Right atrium auricular region (tissue), 2 donors: ENCODE measurements at regions not wholly inside any gene's neighbourhood (a gene's known extent, or its start where the extent isn't known, plus 50 kb on each side); places are given as distances from the start of the nearest gene placed in this dataset.

ENCODE experiments used
- DNase-seq: peaks from one replicate; pipeline ENCODE4 v3.0.0-alpha.2; 2019; ENCODE audit warnings: low spot score
- H3K27ac ChIP-seq, 2 donors: fragments of 200-600 bp; sonication (generic); 1 replicate in 1 of 2; 2 replicates in 1 of 2; pipeline ENCODE4 v1.5.1; 2016 to 2019
- H3K27me3 ChIP-seq, 2 donors: fragments of 200-600 bp; sonication (generic); one replicate each; pipeline versions ENCODE4 v1.5.1 to v1.6.0; 2017 to 2019
- H3K36me3 ChIP-seq: fragments of 200-600 bp; sonication (generic); one replicate; pipeline ENCODE4 v1.5.1; 2016
- H3K4me1 ChIP-seq, 2 donors: fragments of 200-600 bp; sonication (generic); one replicate each; pipeline versions ENCODE4 v1.5.1 to v1.6.0; 2017 to 2019
- H3K4me3 ChIP-seq, 2 donors: fragments of 200-600 bp; sonication (generic); 1 replicate in 1 of 2; 2 replicates in 1 of 2; pipeline ENCODE4 v1.5.1; 2017 to 2019; ENCODE audit warnings: mild to moderate bottlenecking in 1 of 2, moderate library complexity in 1 of 2
- H3K9me3 ChIP-seq, 2 donors: fragments of 200-600 bp; sonication (generic); one replicate each; pipeline ENCODE4 v1.5.1; 2019
- TF ChIP-seq, protein P1 (sequence below), 2 donors: fragments of 200-600 bp; sonication (generic); IDR thresholded peaks; one replicate each; pipeline ENCODE4 v1.5.1; 2019; ENCODE audit warnings: antibody characterized with exemption in 2 of 2

DNA sequence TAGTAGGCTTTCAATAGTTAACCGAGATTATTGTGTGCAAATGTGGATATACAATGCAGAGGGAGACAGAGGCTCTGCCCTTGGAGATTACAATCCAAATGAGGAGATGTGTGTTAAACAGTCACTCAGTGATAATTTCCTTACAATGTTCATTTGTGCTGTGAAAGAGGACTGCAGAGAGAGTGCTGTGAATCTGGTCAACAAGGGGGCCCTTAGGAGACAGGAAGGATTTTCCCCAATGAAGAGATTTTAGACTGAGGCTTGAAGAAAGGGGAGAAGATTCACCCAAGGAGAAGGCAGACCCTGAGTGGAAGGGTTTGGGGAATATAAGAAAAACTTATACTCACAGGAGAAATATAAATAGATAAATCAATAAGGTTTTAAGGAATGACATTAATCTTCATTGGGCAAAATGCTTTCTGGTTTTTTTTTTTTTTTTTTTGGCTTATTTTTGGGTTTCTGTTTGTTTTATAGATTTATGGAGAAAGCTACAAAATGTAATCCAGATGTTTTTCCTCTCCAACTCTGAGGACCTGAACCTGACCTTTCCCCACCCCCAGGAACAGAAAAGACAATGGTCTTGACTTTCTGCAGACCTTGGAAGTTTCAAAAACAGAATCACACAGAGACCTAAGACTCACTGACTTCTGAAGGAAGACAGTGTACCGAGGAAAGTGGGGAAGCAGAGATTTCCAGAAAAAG lies 151.3 kb upstream of the SERPINE2 start:
- DNase-seq = no peak
- TF ChIP-seq, protein P1, sequence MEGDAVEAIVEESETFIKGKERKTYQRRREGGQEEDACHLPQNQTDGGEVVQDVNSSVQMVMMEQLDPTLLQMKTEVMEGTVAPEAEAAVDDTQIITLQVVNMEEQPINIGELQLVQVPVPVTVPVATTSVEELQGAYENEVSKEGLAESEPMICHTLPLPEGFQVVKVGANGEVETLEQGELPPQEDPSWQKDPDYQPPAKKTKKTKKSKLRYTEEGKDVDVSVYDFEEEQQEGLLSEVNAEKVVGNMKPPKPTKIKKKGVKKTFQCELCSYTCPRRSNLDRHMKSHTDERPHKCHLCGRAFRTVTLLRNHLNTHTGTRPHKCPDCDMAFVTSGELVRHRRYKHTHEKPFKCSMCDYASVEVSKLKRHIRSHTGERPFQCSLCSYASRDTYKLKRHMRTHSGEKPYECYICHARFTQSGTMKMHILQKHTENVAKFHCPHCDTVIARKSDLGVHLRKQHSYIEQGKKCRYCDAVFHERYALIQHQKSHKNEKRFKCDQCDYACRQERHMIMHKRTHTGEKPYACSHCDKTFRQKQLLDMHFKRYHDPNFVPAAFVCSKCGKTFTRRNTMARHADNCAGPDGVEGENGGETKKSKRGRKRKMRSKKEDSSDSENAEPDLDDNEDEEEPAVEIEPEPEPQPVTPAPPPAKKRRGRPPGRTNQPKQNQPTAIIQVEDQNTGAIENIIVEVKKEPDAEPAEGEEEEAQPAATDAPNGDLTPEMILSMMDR (IDR thresholded peaks at IDR 0.05) = no peak
- no peaks in the 10 kb centered on the region for H3K9me3 ChIP-seq
- no peaks in the 10 kb centered on the region for H3K4me1 ChIP-seq
- H3K36me3 ChIP-seq = no peaks in the 10 kb centered on the region
- no peak overlapping the region for H3K27ac ChIP-seq
- H3K27me3 ChIP-seq = no peaks in the 10 kb centered on the region
- H3K4me3 ChIP-seq = no peak overlapping the region

DNA sequence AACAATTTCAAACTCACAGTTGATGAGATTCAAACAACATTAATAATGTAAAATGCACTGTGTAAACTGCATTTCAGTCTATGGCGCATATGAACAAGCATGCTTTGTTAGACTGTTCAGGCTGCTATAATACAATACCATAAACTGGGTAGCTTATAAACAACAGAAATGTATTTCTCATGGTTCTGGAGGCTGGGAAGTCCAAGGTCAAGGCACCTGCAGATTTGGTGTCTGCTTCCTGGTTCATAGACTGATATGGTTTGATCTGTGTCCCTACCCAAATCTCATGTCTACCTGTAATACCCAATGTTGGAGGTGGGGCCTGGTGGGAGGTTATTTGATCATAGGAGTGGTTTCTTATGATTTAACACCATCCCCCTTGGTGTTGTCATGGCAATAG lies 148.1 kb upstream of the SERPINE2 start:
- Histone ChIP-seq H3K9me3 (no peaks in the 10 kb centered on the region), H3K27me3 (no peaks in the 10 kb centered on the region), H3K27ac (no peak overlapping the region), H3K36me3 (no peaks in the 10 kb centered on the region), H3K4me1 (no peaks in the 10 kb centered on the region), H3K4me3 (no peak overlapping the region)
- TF ChIP-seq, protein P1 (IDR thresholded peaks at IDR 0.05) = no peak
- no peak for DNase-seq

DNA sequence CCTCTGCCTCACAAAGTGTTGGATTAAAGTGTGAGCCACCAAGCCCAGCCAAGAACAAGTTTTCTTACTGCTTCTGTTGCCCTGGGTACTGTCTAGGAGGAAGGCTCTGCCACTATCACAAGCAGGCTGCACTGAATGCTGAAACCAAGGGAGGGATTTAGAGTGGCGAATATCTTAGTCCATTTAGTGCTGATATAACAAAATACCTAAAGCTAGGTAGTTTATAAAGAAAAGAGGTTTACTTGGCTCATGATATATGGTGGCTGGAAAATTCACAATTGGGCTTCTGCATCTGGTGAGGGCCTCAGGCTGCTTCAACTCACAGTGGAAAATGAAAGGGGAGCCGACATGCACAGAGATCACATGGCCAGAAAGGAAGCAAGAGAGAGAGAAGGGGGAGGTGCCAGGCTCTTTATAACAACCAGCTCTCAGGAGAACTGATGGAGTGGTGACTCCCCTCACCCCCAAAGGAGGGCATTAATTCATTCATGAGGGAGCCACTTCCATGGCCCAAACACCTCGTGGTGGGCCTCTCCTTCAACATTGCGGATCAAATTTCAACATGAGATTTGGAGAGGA lies 146.0 kb upstream of the SERPINE2 start:
- Histone ChIP-seq H3K27me3 (no peaks in the 10 kb centered on the region), H3K9me3 (no peaks in the 10 kb centered on the region), H3K4me3 (no peak overlapping the region), H3K36me3 (no peaks in the 10 kb centered on the region), H3K27ac (no peak overlapping the region), H3K4me1 (no peaks in the 10 kb centered on the region)
- no peak for DNase-seq
- TF ChIP-seq, protein P1 (IDR thresholded peaks at IDR 0.05) = no peak

DNA sequence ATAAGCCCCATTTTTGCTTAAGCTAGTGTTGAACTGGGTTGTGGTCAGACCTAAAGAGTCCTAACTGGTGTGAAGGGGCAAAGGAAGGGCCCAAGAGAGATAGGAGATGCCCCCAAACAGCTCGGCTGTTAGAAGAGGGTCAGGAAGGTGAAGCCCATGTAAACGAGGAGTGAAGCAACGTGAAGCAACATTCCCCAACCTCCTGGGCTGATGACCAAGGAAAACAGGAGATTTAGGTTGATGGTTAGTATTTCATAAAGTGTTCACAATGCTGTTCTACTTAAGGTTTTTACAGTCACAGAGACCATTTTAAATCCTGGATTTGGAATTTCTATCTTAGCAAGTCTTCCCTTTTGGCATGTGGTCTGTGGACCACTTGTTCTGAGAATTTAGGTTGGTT lies 144.0 kb upstream of the SERPINE2 start:
- DNase-seq = no peak
- Histone ChIP-seq H3K4me3 (no peak overlapping the region), H3K36me3 (no peaks in the 10 kb centered on the region), H3K27ac (no peak overlapping the region), H3K9me3 (no peaks in the 10 kb centered on the region), H3K27me3 (no peaks in the 10 kb centered on the region), H3K4me1 (no peaks in the 10 kb centered on the region)
- TF ChIP-seq, protein P1 (IDR thresholded peaks at IDR 0.05) = no peak

DNA sequence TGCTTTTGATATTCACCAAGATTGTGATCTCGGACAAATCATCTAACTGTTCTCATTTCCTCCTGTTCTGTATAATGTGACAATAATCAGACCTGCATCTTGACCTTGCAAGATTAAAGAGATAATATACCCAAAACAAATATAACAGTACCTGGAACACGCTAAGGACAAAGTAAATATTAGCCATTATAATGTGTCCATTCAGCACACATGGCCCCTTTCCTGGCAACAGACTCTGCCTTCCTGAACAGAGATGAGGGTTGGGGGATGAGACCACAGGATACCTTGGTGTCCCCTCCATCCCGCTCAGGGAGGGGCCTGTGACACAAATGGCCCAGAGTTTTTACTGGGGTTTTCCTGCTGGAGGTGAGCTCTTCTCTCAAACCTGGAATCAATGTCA lies 143.4 kb upstream of the SERPINE2 start:
- H3K4me3 ChIP-seq = no peak overlapping the region
- H3K9me3 ChIP-seq = no peaks in the 10 kb centered on the region
- no peak overlapping the region for H3K27ac ChIP-seq
- no peak for DNase-seq
- TF ChIP-seq, protein P1 (IDR thresholded peaks at IDR 0.05) = no peak
- H3K27me3 ChIP-seq = no peaks in the 10 kb centered on the region
- no peaks in the 10 kb centered on the region for H3K4me1 ChIP-seq
- no peaks in the 10 kb centered on the region for H3K36me3 ChIP-seq
